Nephron progenitor cell (in vitro differentiated cells): ENCODE measurements at regions not wholly inside any gene's neighbourhood (a gene's known extent, or its start where the extent isn't known, plus 50 kb on each side); places are given as distances from the start of the nearest gene placed in this dataset.

Experiments
- DNase-seq: peaks from one replicate; pipeline ENCODE4 v3.0.0; 2021
- H3K27ac Mint-ChIP-seq: 2 replicates; pipeline ENCODE4 v1.8.0; 2021; ENCODE audit warnings: mild to moderate bottlenecking, moderate library complexity, mixed read lengths
- H3K27me3 Mint-ChIP-seq: 2 replicates; pipeline ENCODE4 v1.8.0; 2021; ENCODE audit warnings: mild to moderate bottlenecking, low read depth, mixed read lengths; ENCODE audit not compliant: poor library complexity
- H3K36me3 Mint-ChIP-seq: 2 replicates; pipeline ENCODE4 v1.8.0; 2021; ENCODE audit warnings: low read depth, mixed read lengths
- H3K4me1 Mint-ChIP-seq: 2 replicates; pipeline ENCODE4 v1.8.0; 2021; ENCODE audit warnings: mixed read lengths
- H3K4me3 Mint-ChIP-seq: 2 replicates; pipeline ENCODE4 v1.8.0; 2021; ENCODE audit warnings: mild to moderate bottlenecking, moderate library complexity, mixed read lengths
- H3K9me3 Mint-ChIP-seq: 2 replicates; pipeline ENCODE4 v1.8.0; 2021; ENCODE audit warnings: mild to moderate bottlenecking, moderate library complexity, mixed read lengths
- CTCF ChIP-seq: fragments of 200-600 bp; sonication (generic); IDR thresholded peaks from 2 replicates; pipeline ENCODE4 v1.5.0; 2021; ENCODE audit warnings: antibody characterized with exemption

GRCh38 chr9:17846948-17847655, 268.2 kb downstream of the SH3GL2 start:
- Mint-ChIP-seq H3K4me3 (no peak overlapping the region), H3K36me3 (no peaks in the 10 kb centered on the region), H3K27me3 (peaks cover 16% of the 10 kb centered on the region), H3K27ac (peak overlapping the region; percentile 79), H3K9me3 (peaks cover 24% of the 10 kb centered on the region), H3K4me1 (peaks cover 18% of the 10 kb centered on the region)
- TF ChIP-seq CTCF = no peak
- no peak for DNase-seq

GRCh38 chr9:17847908-17848307, 269.0 kb downstream of the SH3GL2 start:
- peaks cover 15% of the 10 kb centered on the region for H3K27me3 Mint-ChIP-seq
- no peak overlapping the region for H3K4me3 Mint-ChIP-seq
- H3K27ac Mint-ChIP-seq = no peak overlapping the region
- TF ChIP-seq CTCF = no peak
- no peaks in the 10 kb centered on the region for H3K36me3 Mint-ChIP-seq
- DNase-seq = no peak
- peaks cover 24% of the 10 kb centered on the region for H3K9me3 Mint-ChIP-seq
- peaks cover 18% of the 10 kb centered on the region for H3K4me1 Mint-ChIP-seq

DNA sequence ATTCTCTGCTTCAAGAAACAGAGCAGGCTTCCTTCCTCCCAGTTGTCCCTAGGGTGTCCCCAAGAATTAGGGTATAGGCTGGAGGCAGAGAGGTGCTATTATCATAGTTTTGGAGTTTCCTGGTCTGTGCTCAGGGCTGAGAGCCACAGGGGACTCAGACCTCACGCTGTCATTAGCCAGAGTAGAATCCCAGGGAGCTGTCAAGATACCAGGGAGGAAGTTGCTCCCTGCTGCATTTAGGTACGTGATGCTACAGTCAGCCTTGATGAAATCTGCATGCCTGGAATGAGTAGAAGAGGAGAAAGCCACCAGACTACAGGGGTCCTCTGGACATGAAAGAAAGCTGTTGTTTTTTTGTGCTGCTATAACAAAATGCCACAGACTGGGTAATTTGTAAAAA, 273.2 kb downstream of the SH3GL2 start:
- no peak for TF ChIP-seq CTCF
- DNase-seq = no peak
- no peak overlapping the region for H3K4me3 Mint-ChIP-seq
- H3K4me1 Mint-ChIP-seq = peaks cover 23% of the 10 kb centered on the region
- H3K36me3 Mint-ChIP-seq = no peaks in the 10 kb centered on the region
- peaks cover 10% of the 10 kb centered on the region for H3K27me3 Mint-ChIP-seq
- H3K27ac Mint-ChIP-seq = no peak overlapping the region
- no peaks in the 10 kb centered on the region for H3K9me3 Mint-ChIP-seq

- no peak for TF ChIP-seq CTCF
- Mint-ChIP-seq H3K4me1 (peaks cover 14% of the 10 kb centered on the region), H3K27ac (no peak overlapping the region), H3K36me3 (no peaks in the 10 kb centered on the region), H3K27me3 (peaks cover 9% of the 10 kb centered on the region), H3K9me3 (no peaks in the 10 kb centered on the region), H3K4me3 (no peak overlapping the region)
- no peak for DNase-seq
Observed at GRCh38 chr9:17854487-17854886, 275.6 kb downstream of the SH3GL2 start.

DNA sequence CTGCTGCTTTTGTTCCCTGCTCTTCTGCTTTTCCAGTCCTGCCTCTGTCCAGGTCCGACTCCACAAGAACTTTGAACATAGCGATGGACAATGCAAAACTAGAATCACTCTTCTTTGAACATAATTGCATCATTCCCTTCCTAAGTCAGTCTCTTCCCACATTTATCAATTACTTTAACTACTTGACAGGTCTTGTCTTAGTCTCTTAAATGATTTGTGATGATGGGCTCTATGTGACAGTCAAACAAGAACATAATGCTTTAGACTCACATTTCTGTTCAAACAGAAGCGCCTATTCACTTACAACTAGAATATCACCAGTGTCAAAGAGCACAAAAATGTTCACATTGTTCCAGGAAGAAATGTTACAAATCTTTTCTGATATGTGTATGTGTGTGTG, 278.1 kb downstream of the SH3GL2 start:
- Mint-ChIP-seq H3K27me3 (peaks cover 10% of the 10 kb centered on the region), H3K27ac (no peak overlapping the region), H3K9me3 (no peaks in the 10 kb centered on the region), H3K36me3 (no peaks in the 10 kb centered on the region), H3K4me3 (no peak overlapping the region), H3K4me1 (peaks cover 15% of the 10 kb centered on the region)
- no peak for DNase-seq
- no peak for TF ChIP-seq CTCF

- no peaks in the 10 kb centered on the region for H3K36me3 Mint-ChIP-seq
- DNase-seq = no peak
- peaks cover 15% of the 10 kb centered on the region for H3K4me1 Mint-ChIP-seq
- no peak overlapping the region for H3K4me3 Mint-ChIP-seq
- no peaks in the 10 kb centered on the region for H3K9me3 Mint-ChIP-seq
- no peak overlapping the region for H3K27ac Mint-ChIP-seq
- peaks cover 10% of the 10 kb centered on the region for H3K27me3 Mint-ChIP-seq
- TF ChIP-seq CTCF = no peak
Observed at GRCh38 chr9:17859228-17859627, 280.4 kb downstream of the SH3GL2 start.
